Gastroesophageal sphincter (tissue), 4 donors: ENCODE measurements at regions not wholly inside any gene's neighbourhood (a gene's known extent, or its start where the extent isn't known, plus 50 kb on each side); places are given as distances from the start of the nearest gene placed in this dataset.

ENCODE experiments used
- ATAC-seq: fragments of 150-250 bp; one replicate; pipeline ENCODE4 v1.9.1; 2016; ENCODE audit warnings: mild to moderate bottlenecking, moderate library complexity
- H3K27ac ChIP-seq, 4 donors: fragments of 200-600 bp; sonication (generic) in 3 of 4; 1 replicate in 3 of 4; 2 replicates in 1 of 4; pipeline ENCODE4 v1.5.1; 2016 to 2019
- H3K27me3 ChIP-seq: fragments of 200-600 bp; sonication (generic); one replicate; pipeline ENCODE4 v1.5.1; 2019
- H3K36me3 ChIP-seq, 2 donors: fragments of 200-600 bp; sonication (generic); one replicate each; pipeline ENCODE4 v1.5.1; 2019; ENCODE audit warnings: control low read depth in 1 of 2
- H3K4me1 ChIP-seq, 3 donors: fragments of 200-600 bp; sonication (generic); 1 replicate in 2 of 3; 2 replicates in 1 of 3; pipeline ENCODE4 v1.5.1; 2016 to 2019; ENCODE audit warnings: control low read depth in 2 of 3
- H3K4me3 ChIP-seq, 2 donors: fragments of 200-600 bp; sonication (generic); one replicate each; pipeline ENCODE4 v1.5.1; 2019; ENCODE audit warnings: mild to moderate bottlenecking in 1 of 2, moderate library complexity in 1 of 2
- H3K9me3 ChIP-seq, 3 donors: fragments of 200-600 bp; sonication (generic); one replicate each; pipeline ENCODE4 v1.5.1; 2017 to 2019; ENCODE audit warnings: control low read depth in 2 of 3
- CTCF ChIP-seq, 4 experiments: fragments of 200-600 bp in 2 of 4; fragments of 450-650 bp in 2 of 4; sonication (generic) in 1 of 4; IDR thresholded peaks; one replicate each; pipeline ENCODE4 v1.5.1; 2017 to 2019; ENCODE audit warnings: antibody characterized with exemption in 4 of 4, mild to moderate bottlenecking in 2 of 4, moderate library complexity in 2 of 4
- EP300 ChIP-seq: sonication (generic); formaldehyde crosslinking; IDR thresholded peaks from one replicate; pipeline ENCODE4 v1.6.1; 2017; ENCODE audit warnings: antibody characterized with exemption, mild to moderate bottlenecking
- POLR2A ChIP-seq, 2 donors: fragments of 450-650 bp; IDR thresholded peaks; one replicate each; pipeline ENCODE4 v1.6.1; 2017; ENCODE audit warnings: antibody characterized with exemption in 2 of 2, mild to moderate bottlenecking in 2 of 2, moderate library complexity in 1 of 2
- POLR2AphosphoS5 ChIP-seq: sonication (generic); formaldehyde crosslinking; IDR thresholded peaks from one replicate; pipeline ENCODE4 v1.6.1; 2017; ENCODE audit warnings: antibody characterized with exemption
- WGBS, 2 donors: methylation state at CpG; one replicate each; pipeline ENCODE4 v1.1.5; 2018; ENCODE audit warnings: low coverage in 1 of 2; 5-methylcytosine and 5-hydroxymethylcytosine counted together

DNA sequence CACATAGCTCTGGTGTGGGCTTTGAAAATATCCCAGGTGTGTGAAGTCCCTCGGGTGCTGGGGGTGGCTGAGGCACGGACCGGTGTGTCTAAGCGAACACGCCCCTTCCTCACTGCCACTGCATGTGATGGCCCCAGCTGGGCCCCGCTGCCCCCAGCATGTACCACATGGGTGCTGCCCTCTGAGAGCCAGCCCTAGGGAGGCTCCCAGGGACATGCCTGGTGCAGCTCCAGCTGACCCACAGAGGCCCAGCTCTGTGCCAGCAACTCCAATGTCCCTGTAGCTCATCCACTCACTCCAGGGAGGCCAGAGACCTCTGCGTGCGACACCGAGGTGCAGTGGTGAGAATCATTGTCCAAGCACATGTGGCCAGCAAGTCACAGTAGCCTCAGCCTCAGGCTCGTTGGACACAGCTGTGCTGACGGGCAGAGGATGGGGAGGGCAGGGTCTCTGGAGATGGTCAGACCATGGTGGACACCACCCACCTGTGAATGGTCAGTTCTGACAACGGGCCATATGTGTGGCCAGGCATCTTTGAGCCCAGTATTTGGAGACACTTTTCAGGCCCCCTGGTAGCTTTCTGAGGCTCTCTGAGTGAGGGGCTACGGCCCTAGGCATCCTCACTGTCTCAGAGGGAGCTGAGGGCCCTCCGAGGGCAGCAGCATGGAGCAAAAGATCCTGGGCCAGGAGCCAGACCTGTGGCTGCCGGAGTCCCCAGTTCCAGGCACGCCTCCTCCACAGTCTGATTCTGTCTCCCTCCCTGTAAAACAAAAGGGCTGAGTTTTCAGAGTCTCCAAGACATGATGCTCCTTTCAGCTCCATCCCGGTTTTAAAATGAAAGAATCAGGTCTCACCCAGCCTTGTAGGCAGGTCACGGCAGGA lies 220.7 kb downstream of the NDUFA10 start:
- Histone ChIP-seq H3K4me3 (no peak overlapping the region), H3K4me1 (no peaks in the 10 kb centered on the region), H3K27me3 (no peaks in the 10 kb centered on the region), H3K36me3 (no peaks in the 10 kb centered on the region), H3K9me3 (no peaks in the 10 kb centered on the region), H3K27ac (no peak overlapping the region)
- no peak for ATAC-seq
- TF ChIP-seq CTCF (IDR thresholded peaks at IDR 0.05) (no peak), EP300 (no peak), POLR2A (IDR thresholded peaks at IDR 0.05) (no peak), POLR2AphosphoS5 (no peak)
- 100% methylated on average over 1 of the region's 18 CpGs for WGBS, 2 donors

GRCh38 chr2:239803766-239804115 lies 221.4 kb downstream of the NDUFA10 start:
- no peak for ATAC-seq
- Histone ChIP-seq H3K27me3 (no peaks in the 10 kb centered on the region), H3K4me1 (no peaks in the 10 kb centered on the region), H3K36me3 (no peaks in the 10 kb centered on the region), H3K27ac (no peak overlapping the region), H3K9me3 (no peaks in the 10 kb centered on the region), H3K4me3 (no peak overlapping the region)
- TF ChIP-seq CTCF (IDR thresholded peaks at IDR 0.05) (no peak), EP300 (no peak), POLR2A (IDR thresholded peaks at IDR 0.05) (no peak), POLR2AphosphoS5 (no peak)
- 82 to 95% methylated on average over 3 to 4 of the region's 13 CpGs for WGBS, 2 donors

GRCh38 chr2:239803102-239803765 lies 221.9 kb downstream of the NDUFA10 start:
- no peaks in the 10 kb centered on the region for H3K9me3 ChIP-seq
- no peak overlapping the region for H3K27ac ChIP-seq
- no peak overlapping the region for H3K4me3 ChIP-seq
- no peaks in the 10 kb centered on the region for H3K27me3 ChIP-seq
- H3K36me3 ChIP-seq, result no peaks in the 10 kb centered on the region
- WGBS, 2 donors, result 92 to 94% methylated on average over 15 to 18 of the region's 21 CpGs
- ATAC-seq, result no peak
- H3K4me1 ChIP-seq, result no peaks in the 10 kb centered on the region
- no peak for TF ChIP-seq EP300
- TF ChIP-seq POLR2A (IDR thresholded peaks at IDR 0.05), result no peak
- TF ChIP-seq POLR2AphosphoS5, result no peak
- TF ChIP-seq CTCF (IDR thresholded peaks at IDR 0.05), result no peak

GRCh38 chr2:239802185-239802649 lies 222.9 kb downstream of the NDUFA10 start:
- no peak for ATAC-seq
- no peaks in the 10 kb centered on the region for H3K4me1 ChIP-seq
- TF ChIP-seq POLR2AphosphoS5 (no peak), POLR2A (IDR thresholded peaks at IDR 0.05) (no peak), CTCF (IDR thresholded peaks at IDR 0.05) (no peak), EP300 (no peak)
- H3K4me3 ChIP-seq, result no peak overlapping the region
- H3K9me3 ChIP-seq, result no peaks in the 10 kb centered on the region
- no peak overlapping the region for H3K27ac ChIP-seq
- WGBS, 2 donors, result 62 to 81% methylated on average over 6 to 20 of the region's 21 CpGs
- no peaks in the 10 kb centered on the region for H3K36me3 ChIP-seq
- H3K27me3 ChIP-seq, result no peaks in the 10 kb centered on the region
